ENCODE measurements at regions not wholly inside any gene's neighbourhood (a gene's known extent, or its start where the extent isn't known, plus 50 kb on each side); places are given as distances from the start of the nearest gene placed in this dataset.

DNA sequence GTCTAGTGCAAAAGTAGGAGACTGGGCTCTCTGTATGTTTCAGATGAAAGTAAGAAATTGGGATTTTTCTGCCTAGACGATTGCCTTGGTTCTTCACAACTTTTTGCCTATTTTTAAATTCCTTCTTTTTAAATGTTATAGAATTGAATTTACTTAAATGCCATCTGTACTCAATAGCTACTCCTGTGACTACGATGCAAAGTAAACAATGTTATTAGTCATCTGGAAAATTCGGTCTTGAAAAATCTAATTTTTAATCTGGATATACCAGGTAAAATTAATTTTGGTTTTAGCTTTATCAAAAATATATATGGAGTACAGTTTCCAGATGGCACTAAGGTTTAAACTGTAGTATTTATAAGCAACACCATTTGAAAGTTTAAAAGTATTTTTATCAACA, 472.2 kb downstream of the UTRN start:
- TF ChIP-seq, protein P1, sequence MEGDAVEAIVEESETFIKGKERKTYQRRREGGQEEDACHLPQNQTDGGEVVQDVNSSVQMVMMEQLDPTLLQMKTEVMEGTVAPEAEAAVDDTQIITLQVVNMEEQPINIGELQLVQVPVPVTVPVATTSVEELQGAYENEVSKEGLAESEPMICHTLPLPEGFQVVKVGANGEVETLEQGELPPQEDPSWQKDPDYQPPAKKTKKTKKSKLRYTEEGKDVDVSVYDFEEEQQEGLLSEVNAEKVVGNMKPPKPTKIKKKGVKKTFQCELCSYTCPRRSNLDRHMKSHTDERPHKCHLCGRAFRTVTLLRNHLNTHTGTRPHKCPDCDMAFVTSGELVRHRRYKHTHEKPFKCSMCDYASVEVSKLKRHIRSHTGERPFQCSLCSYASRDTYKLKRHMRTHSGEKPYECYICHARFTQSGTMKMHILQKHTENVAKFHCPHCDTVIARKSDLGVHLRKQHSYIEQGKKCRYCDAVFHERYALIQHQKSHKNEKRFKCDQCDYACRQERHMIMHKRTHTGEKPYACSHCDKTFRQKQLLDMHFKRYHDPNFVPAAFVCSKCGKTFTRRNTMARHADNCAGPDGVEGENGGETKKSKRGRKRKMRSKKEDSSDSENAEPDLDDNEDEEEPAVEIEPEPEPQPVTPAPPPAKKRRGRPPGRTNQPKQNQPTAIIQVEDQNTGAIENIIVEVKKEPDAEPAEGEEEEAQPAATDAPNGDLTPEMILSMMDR (IDR thresholded peaks at IDR 0.05) = no peak
- TF ChIP-seq POLR2AphosphoS5 (IDR thresholded peaks at IDR 0.05) (no peak), POLR2A (IDR thresholded peaks at IDR 0.05) (no peak)

Measured in upper lobe of left lung (tissue), 4 donors.